HG03571 (cell line): ENCODE measurements at regions not wholly inside any gene's neighbourhood (a gene's known extent, or its start where the extent isn't known, plus 50 kb on each side); places are given as distances from the start of the nearest gene placed in this dataset.
A peak's percentile ranks its signal among the peaks of the same experiment; 100 is the strongest.
"Not testable (repeated sequence)": the region's sequence is repeated elsewhere in the genome, so short reads cannot be mapped to it uniquely, and the experiment has no call there.

Source experiments
- ATAC-seq: cut with Tn5 transposase; IDR thresholded peaks from one replicate; pipeline ENCODE4 v1.9.1; 2021; ENCODE audit not compliant: unreplicated experiment

DNA sequence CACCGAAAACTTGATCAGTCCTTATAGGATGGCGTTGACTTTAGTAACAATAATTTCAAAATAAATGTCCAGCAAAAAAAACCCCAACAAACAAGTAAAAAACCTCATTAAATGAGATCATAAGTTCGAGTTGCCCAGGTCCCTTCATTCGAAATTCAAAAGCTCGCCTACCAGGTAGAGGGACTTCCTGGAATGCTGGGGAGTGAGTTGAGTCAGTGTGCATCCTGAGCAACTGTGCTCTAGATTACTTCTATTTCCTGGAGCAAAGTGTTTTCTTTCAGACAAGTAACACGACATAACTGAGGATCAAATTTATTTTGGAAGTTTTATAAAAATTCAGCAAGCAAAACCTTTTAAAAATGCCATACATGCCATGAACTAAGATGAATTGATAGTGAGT lies 511.9 kb upstream of the CITED2 start:
- no peak for ATAC-seq

DNA sequence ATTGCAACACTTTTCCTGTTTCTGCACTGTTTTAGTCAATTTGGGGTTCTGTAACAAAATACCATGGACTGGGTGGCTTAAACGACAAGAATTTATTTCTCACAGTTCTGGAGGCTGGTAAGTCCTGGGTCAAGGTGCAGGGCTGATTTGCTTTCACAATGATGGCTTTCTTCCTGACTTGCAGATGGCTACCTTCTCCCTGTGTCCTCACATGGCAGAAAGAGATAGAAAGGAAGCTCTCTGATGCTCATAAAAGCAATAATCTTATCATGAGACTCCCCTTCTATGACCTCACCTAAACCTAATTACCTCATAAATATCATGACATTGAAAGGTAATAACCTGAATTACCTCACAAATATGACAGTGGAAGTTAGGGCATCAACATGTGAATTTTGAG lies 511.5 kb upstream of the CITED2 start:
- ATAC-seq: no peak

DNA sequence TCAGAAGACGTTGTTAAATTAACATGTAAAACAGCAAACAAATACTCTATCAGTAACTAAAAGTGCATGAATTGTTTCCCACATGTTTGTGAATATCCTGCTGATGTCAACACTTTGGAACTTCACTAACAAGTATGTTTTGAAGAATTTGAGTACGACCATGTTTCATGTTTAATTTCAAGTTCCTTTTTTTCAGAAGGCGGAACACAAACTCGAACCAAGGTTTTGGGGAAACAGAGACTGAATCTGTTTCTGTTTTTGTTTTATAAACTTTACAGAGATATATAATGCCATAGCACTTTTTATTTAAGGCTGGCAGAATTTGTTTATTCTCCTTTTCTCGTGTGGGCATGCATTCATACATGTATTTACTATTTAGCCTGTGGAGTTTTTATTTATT lies 509.3 kb upstream of the CITED2 start:
- no peak for ATAC-seq

DNA sequence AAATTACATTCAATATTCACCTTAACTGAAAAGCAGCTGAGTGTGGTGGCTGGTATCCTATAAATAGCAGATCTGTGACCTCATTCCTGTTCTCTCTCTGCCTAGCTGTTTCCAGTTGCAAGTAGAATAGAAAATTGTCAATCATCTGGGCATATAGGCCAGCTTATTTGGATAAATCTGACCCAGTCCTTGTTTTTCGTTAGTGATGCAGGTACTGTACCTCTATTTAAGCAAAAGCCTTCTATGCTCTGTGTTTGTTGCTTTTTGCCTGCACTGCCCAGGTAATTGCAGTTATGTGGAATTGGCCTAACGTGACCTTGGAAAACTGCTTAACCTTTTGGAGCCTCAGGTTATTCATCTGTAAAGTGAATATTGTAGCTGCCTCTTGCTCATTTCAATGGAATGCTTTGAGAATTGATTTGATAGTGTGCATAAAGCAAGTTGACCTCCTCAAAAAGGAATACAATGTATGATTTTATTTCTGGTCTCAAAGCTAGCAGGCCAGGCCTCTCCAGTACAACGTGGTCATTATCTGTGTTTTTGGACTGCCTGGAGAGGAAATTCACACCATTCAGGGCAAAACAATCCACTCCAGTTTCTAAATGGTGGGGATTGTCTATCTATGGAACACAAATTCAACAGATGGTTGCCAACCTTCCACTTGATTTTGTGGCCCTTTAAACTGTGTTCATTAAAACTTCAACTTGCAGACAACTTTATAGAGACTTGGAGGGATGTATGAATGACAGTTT lies 508.7 kb upstream of the CITED2 start:
- ATAC-seq: no peak

DNA sequence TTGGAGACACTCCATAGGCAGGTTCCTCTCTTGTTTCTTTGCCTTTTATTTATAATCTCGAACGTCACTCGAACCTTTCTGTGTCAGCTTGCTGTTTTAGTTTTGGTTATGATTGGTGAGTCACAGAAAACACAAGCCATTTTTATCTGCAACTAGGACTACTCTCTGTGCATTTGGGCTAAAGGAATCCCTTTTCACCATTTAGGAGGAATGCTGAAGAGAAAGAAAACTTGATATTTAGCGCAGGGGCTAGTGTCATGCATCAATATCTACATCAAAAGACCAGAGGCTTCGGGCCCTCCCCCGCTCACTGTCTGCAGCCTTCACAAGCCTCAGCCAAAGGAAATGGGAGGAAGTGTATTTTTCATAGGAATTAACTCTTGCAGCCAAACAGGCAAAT lies 507.8 kb upstream of the CITED2 start:
- ATAC-seq: no peak

DNA sequence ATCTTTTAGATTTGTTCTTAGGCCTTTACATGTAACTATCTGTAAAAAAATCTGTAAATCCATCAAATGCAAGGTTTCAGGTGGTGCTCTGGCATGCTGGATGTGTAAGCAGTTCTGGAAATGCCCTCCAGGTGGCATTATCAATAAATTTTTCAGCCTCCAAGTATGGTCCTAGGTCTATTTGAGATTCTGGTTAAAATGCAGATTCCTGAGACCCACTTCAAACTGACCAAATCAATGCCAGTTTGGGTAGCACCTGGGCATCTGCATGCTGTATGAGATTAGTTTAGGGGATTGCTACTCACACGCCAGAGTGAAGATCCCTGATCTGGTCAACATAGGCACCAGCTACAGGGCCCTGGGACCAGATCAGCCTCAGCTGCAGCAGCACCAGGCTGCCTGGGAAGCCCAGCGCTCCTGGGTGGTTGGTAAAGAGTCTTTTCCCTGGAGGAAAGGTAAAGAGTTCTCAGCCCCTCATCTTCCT lies 507.3 kb upstream of the CITED2 start:
- peak; percentile 74 for ATAC-seq

DNA sequence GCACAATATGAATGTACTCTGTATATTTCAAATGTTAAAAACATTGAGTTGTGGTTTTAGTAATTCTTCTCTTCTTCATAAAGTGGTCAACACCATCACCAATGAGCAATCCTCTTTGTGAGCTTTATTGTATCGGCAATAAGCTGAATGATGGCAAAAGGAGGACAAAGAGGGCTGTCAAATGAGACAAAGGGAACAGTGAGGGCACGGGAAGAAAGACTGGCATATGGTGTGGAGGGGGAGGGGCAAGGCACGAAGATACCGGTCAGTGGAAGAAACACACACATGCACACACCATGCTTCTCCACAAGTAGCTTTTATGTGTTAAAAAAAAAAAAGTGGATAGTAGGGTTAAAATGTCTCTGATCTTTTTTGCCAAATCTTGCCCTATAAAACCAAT lies 506.8 kb upstream of the CITED2 start:
- no peak for ATAC-seq

DNA sequence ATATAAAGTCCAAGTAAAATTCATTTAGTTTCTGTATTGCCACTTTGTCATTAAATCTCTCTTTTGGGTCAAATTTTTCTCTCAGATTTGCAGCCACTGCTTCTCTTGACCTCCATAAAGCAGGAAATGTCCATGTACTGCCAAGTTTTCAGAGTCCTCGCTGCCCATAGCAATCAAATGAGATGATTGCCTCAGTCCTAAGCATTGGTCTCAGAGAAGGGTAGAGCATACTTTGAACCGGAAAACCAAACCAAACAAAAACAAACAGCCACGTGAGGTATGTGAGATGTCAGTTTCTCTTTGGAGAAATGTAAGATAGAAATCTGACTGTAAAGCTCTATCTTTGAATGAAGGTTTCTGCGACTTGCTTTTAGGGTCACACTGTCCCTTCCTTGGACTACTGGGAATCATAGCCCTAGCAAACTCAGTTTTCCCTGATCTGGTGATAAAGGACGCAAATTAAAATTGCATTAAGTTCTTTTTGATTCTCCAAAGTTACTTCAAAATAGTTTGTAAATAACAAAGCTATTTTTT lies 505.4 kb upstream of the CITED2 start:
- no peak for ATAC-seq

DNA sequence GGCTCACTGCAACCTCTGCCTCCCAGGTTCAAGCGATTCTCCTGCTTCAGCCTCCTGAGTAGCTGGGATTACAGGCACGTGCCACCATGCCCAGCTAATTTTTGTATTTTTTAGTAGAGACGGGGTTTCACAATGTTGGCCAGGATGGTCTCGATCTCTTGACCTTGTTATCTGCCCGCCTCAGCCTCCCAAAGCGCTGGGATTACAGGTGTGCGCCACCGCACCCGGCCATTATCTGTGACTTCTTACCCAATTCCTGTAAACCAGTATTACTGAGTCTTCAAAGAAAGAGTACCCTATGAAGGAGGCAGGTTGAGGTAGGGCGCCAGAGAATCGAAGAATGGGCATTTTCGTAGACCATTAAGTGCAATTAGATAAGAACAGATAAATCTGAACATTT lies 504.8 kb upstream of the CITED2 start:
- not testable (repeated sequence) for ATAC-seq

DNA sequence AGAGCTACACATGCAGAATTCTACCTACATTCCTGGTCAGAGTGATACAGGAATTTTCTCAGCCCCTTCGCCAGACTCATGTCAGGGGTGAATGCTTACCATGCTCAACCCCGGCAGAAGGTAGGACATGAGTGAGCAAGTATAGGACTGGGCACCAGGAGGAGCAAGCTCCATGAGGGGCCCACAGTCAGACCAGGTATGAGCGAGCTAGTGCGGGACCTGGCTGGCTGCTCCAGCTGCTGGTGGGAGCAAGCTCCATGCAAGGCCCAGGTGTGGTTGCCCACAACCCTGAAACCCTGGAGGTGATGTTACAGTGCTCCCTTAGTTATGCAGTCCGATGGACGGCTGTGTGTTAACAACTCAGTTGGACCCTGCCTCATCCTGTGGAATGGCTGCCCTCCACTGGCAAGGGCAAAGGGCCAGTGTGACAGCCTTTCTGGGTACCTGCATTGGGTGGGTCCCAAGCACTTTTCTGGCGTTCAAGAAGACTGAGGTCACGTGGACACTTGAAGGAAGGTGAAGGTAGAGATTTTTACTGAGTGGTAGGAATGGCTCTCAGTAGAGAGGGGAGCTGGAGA lies 503.5 kb upstream of the CITED2 start:
- no peak for ATAC-seq

DNA sequence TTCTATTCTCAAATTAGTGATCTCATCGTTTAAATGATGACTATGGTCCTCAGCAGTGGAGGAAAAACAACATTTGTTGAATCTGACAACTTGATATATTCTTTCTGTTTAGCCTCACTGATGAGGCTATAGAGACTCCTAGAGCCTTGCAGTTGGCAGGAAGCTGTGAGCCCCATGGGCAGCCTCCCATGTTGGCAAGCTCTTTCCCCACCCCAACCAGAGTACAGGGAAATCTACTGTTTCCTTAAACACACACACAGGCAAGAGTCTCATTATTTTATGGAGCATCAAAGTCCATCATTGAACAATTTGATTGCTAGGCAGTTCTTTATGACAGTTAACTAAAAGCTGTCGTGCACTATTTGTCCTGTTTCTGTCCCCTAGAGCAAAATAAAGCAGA lies 498.2 kb upstream of the CITED2 start:
- ATAC-seq: no peak

DNA sequence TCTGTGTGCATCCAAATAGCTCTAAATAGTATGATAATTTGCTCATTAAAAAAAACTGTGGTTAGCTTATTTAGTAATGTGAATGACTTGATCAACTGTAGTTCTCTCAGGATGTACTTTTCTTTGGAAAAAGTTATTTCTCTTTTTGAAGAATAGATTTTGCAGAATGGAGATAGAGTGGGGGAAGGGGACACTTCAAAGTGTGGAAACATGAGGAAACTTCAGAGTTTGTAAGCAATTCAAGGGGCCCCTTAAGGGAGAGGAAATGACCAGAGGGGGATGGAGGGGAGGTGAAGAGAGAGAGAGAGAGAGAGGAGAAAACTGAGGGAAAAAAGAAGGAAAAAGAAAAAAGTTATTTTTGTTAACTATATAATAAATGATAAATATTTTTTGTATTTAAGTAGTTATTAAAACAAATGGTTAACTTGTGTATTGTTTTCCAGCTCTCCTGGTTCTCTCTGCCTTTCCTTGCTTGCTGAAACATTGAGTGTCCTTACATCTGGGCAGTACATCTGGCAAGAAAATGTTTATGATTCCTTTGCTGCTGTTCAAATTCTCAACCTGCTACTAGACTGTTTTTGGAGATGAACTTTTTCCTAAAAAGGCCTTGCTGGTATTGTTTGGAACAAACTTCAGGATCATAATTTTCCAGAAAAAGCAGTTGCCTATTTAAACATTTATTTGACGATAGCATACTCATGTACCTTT lies 497.5 kb upstream of the CITED2 start:
- no peak for ATAC-seq

DNA sequence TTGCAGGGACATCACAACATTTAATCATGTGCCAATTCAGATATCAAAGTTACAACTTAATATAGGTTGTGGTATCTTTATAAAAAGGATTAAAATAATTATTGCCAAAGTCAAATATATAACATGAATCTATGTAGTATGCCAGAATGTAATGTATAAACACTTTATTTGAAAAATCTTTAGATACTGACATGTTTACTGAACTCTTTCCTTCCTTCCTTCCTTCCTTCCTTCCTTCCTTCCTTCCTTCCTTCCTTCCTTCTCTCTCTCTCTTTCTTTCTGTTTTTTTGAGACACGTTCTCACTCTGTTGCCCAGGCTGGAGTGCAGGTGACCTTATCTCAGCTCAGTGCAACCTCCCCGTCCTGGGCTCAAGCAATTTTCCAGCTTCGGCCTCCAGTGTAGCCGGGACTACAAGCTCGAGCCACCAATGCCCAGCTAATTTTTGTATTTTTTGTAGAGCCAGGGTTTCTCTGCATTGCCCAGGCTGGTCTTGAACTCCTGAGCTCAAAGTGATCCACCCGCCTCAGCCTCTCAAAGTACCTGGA lies 496.8 kb upstream of the CITED2 start:
- ATAC-seq: no peak

DNA sequence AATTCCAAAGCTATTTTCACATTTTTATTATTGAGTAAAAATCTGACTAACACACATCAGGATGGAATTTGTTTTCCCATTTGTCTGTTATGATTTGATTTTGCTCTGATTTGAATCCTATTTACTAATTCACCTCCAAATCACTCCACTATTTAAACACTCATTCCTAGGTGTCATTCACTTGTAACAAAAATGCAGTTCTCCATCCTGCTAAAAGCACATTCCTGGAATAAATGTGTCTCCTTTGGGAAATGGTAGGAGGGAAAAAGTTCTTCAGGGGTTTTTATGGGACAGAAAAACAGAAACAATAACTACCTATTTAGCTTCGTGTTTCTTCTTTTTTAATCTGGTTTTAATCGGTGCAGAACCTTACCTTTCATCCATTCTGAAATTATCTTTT lies 494.1 kb upstream of the CITED2 start:
- ATAC-seq: no peak

DNA sequence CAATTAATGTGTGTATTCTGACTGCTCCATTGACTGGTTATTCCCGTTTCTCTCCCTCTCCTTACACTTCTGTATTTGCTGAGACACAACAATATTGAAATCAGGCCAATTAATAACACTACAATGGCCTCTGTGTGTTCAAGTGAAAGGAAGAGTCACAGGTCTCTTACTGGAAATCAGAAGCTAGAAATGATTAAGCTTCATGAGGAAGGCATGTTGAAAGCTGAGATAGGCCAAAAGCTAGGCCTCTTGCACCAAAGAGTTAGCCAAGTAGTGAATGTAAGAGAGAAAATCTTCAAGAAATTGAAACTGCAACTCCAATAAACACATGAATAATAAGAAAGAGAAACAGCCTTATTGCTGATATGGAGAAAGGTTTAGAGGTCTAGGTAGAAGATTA lies 489.5 kb upstream of the CITED2 start:
- ATAC-seq: peak; percentile 66

DNA sequence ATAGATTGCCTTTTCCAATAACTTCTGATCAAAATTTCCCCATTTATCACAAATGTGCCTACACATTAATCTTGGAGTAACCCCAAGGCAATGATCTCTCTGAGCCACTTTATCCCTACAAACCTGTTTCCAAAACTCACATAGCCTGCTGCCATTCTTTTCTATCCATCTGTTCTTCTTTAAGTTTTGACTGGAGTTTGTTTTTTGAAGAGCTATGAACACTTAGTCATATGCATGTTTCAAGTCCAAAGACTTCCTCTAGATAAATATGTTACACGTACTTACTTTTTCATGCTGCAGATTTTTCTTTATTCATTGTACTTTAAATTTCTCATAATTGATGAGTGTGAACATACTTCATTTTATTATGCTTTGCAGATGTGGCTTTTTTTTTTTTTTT lies 488.9 kb upstream of the CITED2 start:
- no peak for ATAC-seq

DNA sequence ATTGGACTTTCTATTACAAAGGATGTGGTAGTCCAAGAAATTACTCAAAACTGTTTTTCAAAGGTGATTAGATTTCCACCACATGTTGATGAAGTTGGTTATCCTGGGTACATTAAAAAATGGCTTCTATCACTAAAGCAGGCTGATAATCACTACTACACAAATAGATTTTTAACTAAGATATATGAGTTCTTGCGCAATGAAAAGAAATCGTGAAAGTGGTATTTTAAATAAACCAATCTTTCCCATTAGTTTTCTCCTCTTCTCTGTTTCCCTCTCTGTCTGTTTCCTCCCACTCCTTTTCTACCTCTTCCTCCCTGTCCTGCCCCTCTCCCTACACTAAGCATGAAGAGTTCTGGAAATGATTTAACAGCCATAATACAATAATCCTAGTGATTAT lies 487.9 kb upstream of the CITED2 start:
- ATAC-seq: no peak

DNA sequence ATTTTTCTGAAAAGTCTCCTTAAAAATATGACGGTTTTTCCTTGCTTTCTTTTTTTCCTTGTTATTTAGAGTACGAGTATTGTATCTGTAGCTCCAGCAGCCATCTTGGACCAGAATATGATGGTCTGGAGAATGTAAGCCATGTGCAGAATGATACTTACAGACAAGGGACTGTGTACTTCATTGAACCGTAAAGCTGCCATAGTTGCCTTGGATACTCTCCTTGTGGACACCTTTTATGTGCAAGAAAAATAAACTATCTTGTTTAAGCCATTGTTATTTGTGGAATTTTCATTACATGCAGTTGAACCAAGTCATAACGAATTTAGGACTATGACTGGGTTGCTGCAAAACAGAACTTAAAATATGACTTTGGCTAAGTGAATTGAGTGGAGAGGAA lies 485.8 kb upstream of the CITED2 start:
- no peak for ATAC-seq

DNA sequence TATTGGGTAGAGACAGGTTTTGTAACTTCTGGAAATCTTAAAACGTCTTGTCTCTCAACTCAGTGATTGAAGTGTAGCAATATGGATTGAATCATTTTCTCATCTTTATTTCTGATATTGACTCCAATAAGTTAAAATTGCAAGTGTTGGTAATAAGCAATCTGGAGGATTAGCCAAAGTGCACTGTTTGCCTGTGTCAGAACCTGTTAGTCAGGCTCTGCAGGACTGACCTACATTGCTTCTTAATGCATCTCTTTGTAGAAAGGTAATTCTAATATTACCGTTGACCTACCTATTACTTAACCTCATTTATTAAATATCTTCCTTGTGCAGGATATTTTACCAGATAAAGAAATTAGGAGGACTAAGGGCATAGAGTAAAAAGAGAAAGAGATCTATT lies 484.0 kb upstream of the CITED2 start:
- ATAC-seq: no peak

DNA sequence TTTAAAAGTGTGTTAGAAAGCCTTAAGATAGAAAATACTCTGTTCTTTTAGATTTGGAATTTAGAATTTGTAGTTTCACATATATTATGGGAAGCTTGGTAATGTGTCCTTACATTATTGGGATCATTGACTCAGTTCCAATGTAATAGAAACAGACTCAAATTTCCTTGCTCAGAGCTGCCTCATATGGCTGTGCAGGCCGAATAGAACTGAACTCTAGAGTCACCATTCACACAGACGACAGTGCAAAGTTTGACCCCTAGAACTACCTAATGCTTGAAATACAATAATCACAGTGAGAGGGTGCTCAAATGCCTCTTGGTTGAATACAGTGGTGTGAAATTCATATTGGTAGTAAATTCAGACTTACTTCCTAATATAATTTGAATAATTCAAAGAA lies 482.7 kb upstream of the CITED2 start:
- no peak for ATAC-seq

DNA sequence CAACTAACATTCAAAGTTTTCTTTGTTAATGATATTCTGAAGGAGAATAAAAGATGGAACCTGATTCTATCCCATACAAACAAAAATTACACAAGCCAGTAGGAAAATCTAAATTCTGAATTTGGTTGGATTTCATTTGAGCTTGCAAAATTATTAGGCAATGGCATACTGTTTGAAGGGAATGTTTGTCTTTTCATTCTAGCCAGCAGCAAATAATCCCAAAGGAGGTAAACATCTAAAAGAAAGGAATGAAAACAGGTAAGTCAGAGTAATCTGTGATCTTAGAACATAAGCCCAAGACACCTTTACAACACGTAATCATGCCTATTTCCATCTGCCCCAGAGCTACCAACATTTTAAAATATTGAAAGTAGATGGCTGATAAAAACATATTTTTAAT lies 482.1 kb upstream of the CITED2 start:
- ATAC-seq: no peak
